ENCODE measurements at regions not wholly inside any gene's neighbourhood (a gene's known extent, or its start where the extent isn't known, plus 50 kb on each side); places are given as distances from the start of the nearest gene placed in this dataset.

GRCh38 chr15:25233766-25234350, 205.0 kb downstream of the UBE3A start:
- DNase-seq (ENCODE audit: low read depth in 2 of 2): no peak

GRCh38 chr15:25234831-25235230, 204.0 kb downstream of the UBE3A start:
- no peak for DNase-seq (ENCODE audit: low read depth in 2 of 2)

- DNase-seq (ENCODE audit: low read depth in 2 of 2): no peak
Measured at GRCh38 chr15:25235391-25235790, 203.4 kb downstream of the UBE3A start.

- no peak for DNase-seq (ENCODE audit: low read depth in 2 of 2)
Measured at GRCh38 chr15:25236143-25236860, 202.5 kb downstream of the UBE3A start.

GRCh38 chr15:25236861-25237155, 202.0 kb downstream of the UBE3A start:
- DNase-seq (ENCODE audit: low read depth in 2 of 2): no peak

- no peak for DNase-seq (ENCODE audit: low read depth in 2 of 2)
Measured at GRCh38 chr15:25237291-25237978, 201.4 kb downstream of the UBE3A start.

GRCh38 chr15:25238126-25238525, 200.7 kb downstream of the UBE3A start:
- no peak for DNase-seq (ENCODE audit: low read depth in 2 of 2)

GRCh38 chr15:25238716-25239470, 199.9 kb downstream of the UBE3A start:
- DNase-seq (ENCODE audit: low read depth in 2 of 2): no peak

- no peak for DNase-seq (ENCODE audit: low read depth in 2 of 2)
Measured at GRCh38 chr15:25239471-25240345, 199.1 kb downstream of the UBE3A start.

GRCh38 chr15:25240461-25241021, 198.3 kb downstream of the UBE3A start:
- DNase-seq (ENCODE audit: low read depth in 2 of 2): no peak

GRCh38 chr15:25241241-25241801, 197.5 kb downstream of the UBE3A start:
- no peak for DNase-seq (ENCODE audit: low read depth in 2 of 2)

GRCh38 chr15:25242166-25242879, 196.5 kb downstream of the UBE3A start:
- no peak for DNase-seq (ENCODE audit: low read depth in 2 of 2)

- no peak for DNase-seq (ENCODE audit: low read depth in 2 of 2)
Measured at GRCh38 chr15:25242957-25243799, 195.6 kb downstream of the UBE3A start.

- DNase-seq (ENCODE audit: low read depth in 2 of 2): no peak
Measured at GRCh38 chr15:25243800-25244097, 195.1 kb downstream of the UBE3A start.

GRCh38 chr15:25244731-25245585, 193.9 kb downstream of the UBE3A start:
- no peak for DNase-seq (ENCODE audit: low read depth in 2 of 2)

- DNase-seq (ENCODE audit: low read depth in 2 of 2): no peak
Measured at GRCh38 chr15:25245801-25246622, 192.8 kb downstream of the UBE3A start.

- DNase-seq (ENCODE audit: low read depth in 2 of 2): no peak
Measured at GRCh38 chr15:25246641-25247406, 192.0 kb downstream of the UBE3A start.
